ENCODE measurements at regions not wholly inside any gene's neighbourhood (a gene's known extent, or its start where the extent isn't known, plus 50 kb on each side); places are given as distances from the start of the nearest gene placed in this dataset.

- TF ChIP-seq CTCF (IDR thresholded peaks at IDR 0.05; ENCODE audit: low read depth, low read length, missing control alignments), result no peak
- in situ Hi-C loops (cut with HindIII; ENCODE audit: low sequenced_read_pairs), result no loop called here
- no peak for DNase-seq (ENCODE audit: low read depth)
- H3K4me3 ChIP-seq (ENCODE audit: low read depth, low read length), result no peak overlapping the region
Observed at GRCh38 chr4:27182211-27182610, 321.6 kb downstream of the STIM2 start.

GRCh38 chr4:27184508-27185155 is 324.0 kb downstream of the STIM2 start:
- no peak for DNase-seq (ENCODE audit: low read depth)
- no peak overlapping the region for H3K4me3 ChIP-seq (ENCODE audit: low read depth, low read length)
- in situ Hi-C loops (cut with HindIII; ENCODE audit: low sequenced_read_pairs), result no loop called here
- TF ChIP-seq CTCF (IDR thresholded peaks at IDR 0.05; ENCODE audit: low read depth, low read length, missing control alignments), result no peak

GRCh38 chr4:27186710-27187109 is 326.1 kb downstream of the STIM2 start:
- no peak for DNase-seq (ENCODE audit: low read depth)
- in situ Hi-C loops (cut with HindIII; ENCODE audit: low sequenced_read_pairs), result no loop called here
- no peak overlapping the region for H3K4me3 ChIP-seq (ENCODE audit: low read depth, low read length)
- TF ChIP-seq CTCF (IDR thresholded peaks at IDR 0.05; ENCODE audit: low read depth, low read length, missing control alignments), result no peak

GRCh38 chr4:27187786-27188185 is 327.1 kb downstream of the STIM2 start:
- TF ChIP-seq CTCF (IDR thresholded peaks at IDR 0.05; ENCODE audit: low read depth, low read length, missing control alignments), result no peak
- no peak overlapping the region for H3K4me3 ChIP-seq (ENCODE audit: low read depth, low read length)
- in situ Hi-C loops (cut with HindIII; ENCODE audit: low sequenced_read_pairs), result no loop called here
- no peak for DNase-seq (ENCODE audit: low read depth)

- no peak for DNase-seq (ENCODE audit: low read depth)
- in situ Hi-C loops (cut with HindIII; ENCODE audit: low sequenced_read_pairs), result no loop called here
- H3K4me3 ChIP-seq (ENCODE audit: low read depth, low read length), result no peak overlapping the region
- no peak for TF ChIP-seq CTCF (IDR thresholded peaks at IDR 0.05; ENCODE audit: low read depth, low read length, missing control alignments)
Observed at GRCh38 chr4:27189683-27190082, 329.0 kb downstream of the STIM2 start.

- in situ Hi-C loops (cut with HindIII; ENCODE audit: low sequenced_read_pairs), result no loop called here
- no peak for DNase-seq (ENCODE audit: low read depth)
- no peak overlapping the region for H3K4me3 ChIP-seq (ENCODE audit: low read depth, low read length)
- no peak for TF ChIP-seq CTCF (IDR thresholded peaks at IDR 0.05; ENCODE audit: low read depth, low read length, missing control alignments)
Observed at GRCh38 chr4:27191592-27191991, 331.0 kb downstream of the STIM2 start.

All from astrocyte of the cerebellum (primary cell).